ENCODE measurements at regions not wholly inside any gene's neighbourhood (a gene's known extent, or its start where the extent isn't known, plus 50 kb on each side); places are given as distances from the start of the nearest gene placed in this dataset.
"Not testable (repeated sequence)": the region's sequence is repeated elsewhere in the genome, so short reads cannot be mapped to it uniquely, and the experiment has no call there.

- WGBS: 86% methylated on average over 3 of the region's 3 CpGs
- H3K27ac ChIP-seq (ENCODE audit: low read depth in 1 of 2, low read length in 2 of 2): no peak overlapping the region
- no peaks in the 10 kb centered on the region for H3K27me3 ChIP-seq (ENCODE audit: control insufficient read depth in 4 of 4, insufficient read depth in 4 of 4, low read length in 3 of 4)
- H3K9me3 ChIP-seq (ENCODE audit: control insufficient read depth in 4 of 4, low read length in 3 of 4): no peaks in the 10 kb centered on the region
- H3K4me1 ChIP-seq (ENCODE audit: control insufficient read depth in 4 of 4, insufficient read depth in 4 of 4, low read length in 3 of 4): peaks cover 0 to 10% (median 5%) of the 10 kb centered on the region in 4 donors
- TF ChIP-seq HNF4A (conservative IDR thresholded peaks at IDR 0.05): no peak
- no peaks in the 10 kb centered on the region for H3K36me3 ChIP-seq (ENCODE audit: control insufficient read depth in 4 of 4, insufficient read depth in 3 of 4, low read depth in 1 of 4, low read length in 3 of 4)
- DNase-seq (ENCODE audit: low spot score): no peak
- H3K9ac ChIP-seq (ENCODE audit: low read depth in 1 of 2, low read length in 2 of 2): no peak overlapping the region
- H3K4me3 ChIP-seq (ENCODE audit: low read depth in 1 of 3, low read length in 3 of 3): no peak overlapping the region
Measured at GRCh38 chr18:41643427-41643826, 311.6 kb upstream of the PIK3C3 start.

GRCh38 chr18:41642756-41643155, 312.3 kb upstream of the PIK3C3 start:
- Histone ChIP-seq H3K4me1 (ENCODE audit: control insufficient read depth in 4 of 4, insufficient read depth in 4 of 4, low read length in 3 of 4) (peaks cover 0 to 10% (median 5%) of the 10 kb centered on the region in 4 donors), H3K27ac (ENCODE audit: low read depth in 1 of 2, low read length in 2 of 2) (no peak overlapping the region), H3K27me3 (ENCODE audit: control insufficient read depth in 4 of 4, insufficient read depth in 4 of 4, low read length in 3 of 4) (no peaks in the 10 kb centered on the region), H3K36me3 (ENCODE audit: control insufficient read depth in 4 of 4, insufficient read depth in 3 of 4, low read depth in 1 of 4, low read length in 3 of 4) (no peaks in the 10 kb centered on the region), H3K9me3 (ENCODE audit: control insufficient read depth in 4 of 4, low read length in 3 of 4) (no peaks in the 10 kb centered on the region), H3K4me3 (ENCODE audit: low read depth in 1 of 3, low read length in 3 of 3) (no peak overlapping the region), H3K9ac (ENCODE audit: low read depth in 1 of 2, low read length in 2 of 2) (no peak overlapping the region)
- no peak for TF ChIP-seq TAF1 (conservative IDR thresholded peaks at IDR 0.05)
- whole genome bisulfite sequencing: 68% methylated on average over 2 of the region's 2 CpGs
- DNase-seq (ENCODE audit: low spot score): no peak

- H3K9ac ChIP-seq (ENCODE audit: low read depth in 1 of 2, low read length in 2 of 2): no peak overlapping the region
- no peak overlapping the region for H3K4me3 ChIP-seq (ENCODE audit: low read depth in 1 of 3, low read length in 3 of 3)
- H3K36me3 ChIP-seq (ENCODE audit: control insufficient read depth in 4 of 4, insufficient read depth in 3 of 4, low read depth in 1 of 4, low read length in 3 of 4): no peaks in the 10 kb centered on the region
- H3K4me1 ChIP-seq (ENCODE audit: control insufficient read depth in 4 of 4, insufficient read depth in 4 of 4, low read length in 3 of 4): no peaks in the 10 kb centered on the region
- no peak overlapping the region for H3K27ac ChIP-seq (ENCODE audit: low read depth in 1 of 2, low read length in 2 of 2)
- H3K9me3 ChIP-seq (ENCODE audit: control insufficient read depth in 4 of 4, low read length in 3 of 4): no peaks in the 10 kb centered on the region
- TF ChIP-seq EGR1 (IDR thresholded peaks at IDR 0.05; ENCODE audit: low read depth in 2 of 2) (no peak), CTCF (IDR thresholded peaks at IDR 0.05; ENCODE audit: low read depth, low read length, missing input control) (no peak), RAD21 (IDR thresholded peaks at IDR 0.05) (no peak), ATF3 (IDR thresholded peaks at IDR 0.05) (no peak), TAF1 (conservative IDR thresholded peaks at IDR 0.05) (no peak)
- no peaks in the 10 kb centered on the region for H3K27me3 ChIP-seq (ENCODE audit: control insufficient read depth in 4 of 4, insufficient read depth in 4 of 4, low read length in 3 of 4)
- no peak for DNase-seq (ENCODE audit: low spot score)
Measured at GRCh38 chr18:41639218-41639617, 315.8 kb upstream of the PIK3C3 start.

GRCh38 chr18:41631723-41632285, 323.2 kb upstream of the PIK3C3 start:
- H3K4me3 ChIP-seq (ENCODE audit: low read depth in 1 of 3, low read length in 3 of 3): peak overlapping the region in 1 of 3 donors; percentile 23
- H3K9ac ChIP-seq (ENCODE audit: low read depth in 1 of 2, low read length in 2 of 2); H3K36me3 ChIP-seq (ENCODE audit: control insufficient read depth in 4 of 4, insufficient read depth in 3 of 4, low read depth in 1 of 4, low read length in 3 of 4); H3K4me1 ChIP-seq (ENCODE audit: control insufficient read depth in 4 of 4, insufficient read depth in 4 of 4, low read length in 3 of 4); H3K9me3 ChIP-seq (ENCODE audit: control insufficient read depth in 4 of 4, low read length in 3 of 4); H3K27me3 ChIP-seq (ENCODE audit: control insufficient read depth in 4 of 4, insufficient read depth in 4 of 4, low read length in 3 of 4); H3K27ac ChIP-seq (ENCODE audit: low read depth in 1 of 2, low read length in 2 of 2); DNase-seq (ENCODE audit: low spot score): not testable (repeated sequence)
- 88% methylated on average over 25 of the region's 26 CpGs for WGBS

Data from liver (tissue), 8 donors.